ENCODE measurements at regions not wholly inside any gene's neighbourhood (a gene's known extent, or its start where the extent isn't known, plus 50 kb on each side); places are given as distances from the start of the nearest gene placed in this dataset.

GRCh38 chr11:134802598-134802997 is 390.6 kb upstream of the B3GAT1 start:
- WGBS, 2 donors (ENCODE audit: low coverage in 1 of 2), result 76 to 86% methylated on average over 3 of the region's 3 CpGs
- no peak for ATAC-seq
- Histone ChIP-seq H3K36me3 (no peaks in the 10 kb centered on the region), H3K27ac (no peak overlapping the region), H3K9me3 (no peaks in the 10 kb centered on the region), H3K27me3 (peaks cover 46% of the 10 kb centered on the region), H3K4me1 (no peaks in the 10 kb centered on the region), H3K4me3 (no peak overlapping the region)
- TF ChIP-seq EP300 (IDR thresholded peaks at IDR 0.05) (no peak), CTCF (IDR thresholded peaks at IDR 0.05) (no peak), POLR2A (IDR thresholded peaks at IDR 0.05) (no peak), POLR2AphosphoS5 (IDR thresholded peaks at IDR 0.05) (no peak)

- WGBS, 2 donors (ENCODE audit: low coverage in 1 of 2), result 26 to 40% methylated on average over 5 to 6 of the region's 6 CpGs
- H3K9me3 ChIP-seq, result no peaks in the 10 kb centered on the region
- ATAC-seq, result no peak
- no peaks in the 10 kb centered on the region for H3K4me1 ChIP-seq
- H3K36me3 ChIP-seq, result no peaks in the 10 kb centered on the region
- H3K27me3 ChIP-seq, result peaks cover 46% of the 10 kb centered on the region
- H3K4me3 ChIP-seq, result no peak overlapping the region
- TF ChIP-seq CTCF (IDR thresholded peaks at IDR 0.05) (no peak), POLR2AphosphoS5 (IDR thresholded peaks at IDR 0.05) (no peak), EP300 (IDR thresholded peaks at IDR 0.05) (no peak), POLR2A (IDR thresholded peaks at IDR 0.05) (no peak)
- H3K27ac ChIP-seq, result no peak overlapping the region
Measured at GRCh38 chr11:134802116-134802515, 390.1 kb upstream of the B3GAT1 start.

GRCh38 chr11:134801570-134801969 is 389.5 kb upstream of the B3GAT1 start:
- WGBS, 2 donors (ENCODE audit: low coverage in 1 of 2), result 20 to 33% methylated on average over 3 to 5 of the region's 5 CpGs
- TF ChIP-seq EP300 (IDR thresholded peaks at IDR 0.05), result no peak
- ATAC-seq, result no peak
- H3K27me3 ChIP-seq, result peaks cover 43% of the 10 kb centered on the region
- H3K27ac ChIP-seq, result no peak overlapping the region
- H3K4me3 ChIP-seq, result no peak overlapping the region
- no peaks in the 10 kb centered on the region for H3K4me1 ChIP-seq
- no peaks in the 10 kb centered on the region for H3K9me3 ChIP-seq
- H3K36me3 ChIP-seq, result no peaks in the 10 kb centered on the region

GRCh38 chr11:134800826-134801225 is 388.8 kb upstream of the B3GAT1 start:
- H3K4me1 ChIP-seq, result no peaks in the 10 kb centered on the region
- H3K9me3 ChIP-seq, result no peaks in the 10 kb centered on the region
- no peaks in the 10 kb centered on the region for H3K36me3 ChIP-seq
- no peak overlapping the region for H3K4me3 ChIP-seq
- H3K27ac ChIP-seq, result no peak overlapping the region
- peaks cover 38% of the 10 kb centered on the region for H3K27me3 ChIP-seq
- 66 to 81% methylated on average over 3 to 7 of the region's 11 CpGs for WGBS, 2 donors (ENCODE audit: low coverage in 1 of 2)
- no peak for ATAC-seq
- no peak for TF ChIP-seq POLR2A (IDR thresholded peaks at IDR 0.05)
- no peak for TF ChIP-seq EP300 (IDR thresholded peaks at IDR 0.05)
- no peak for TF ChIP-seq POLR2AphosphoS5 (IDR thresholded peaks at IDR 0.05)
- TF ChIP-seq CTCF (IDR thresholded peaks at IDR 0.05), result no peak

GRCh38 chr11:134800130-134800529 is 388.1 kb upstream of the B3GAT1 start:
- Histone ChIP-seq H3K4me1 (no peaks in the 10 kb centered on the region), H3K36me3 (no peaks in the 10 kb centered on the region), H3K27ac (no peak overlapping the region), H3K9me3 (no peaks in the 10 kb centered on the region), H3K4me3 (no peak overlapping the region), H3K27me3 (peaks cover 38% of the 10 kb centered on the region)
- no peak for ATAC-seq
- no peak for TF ChIP-seq CTCF (IDR thresholded peaks at IDR 0.05)
- TF ChIP-seq POLR2AphosphoS5 (IDR thresholded peaks at IDR 0.05), result no peak
- no peak for TF ChIP-seq EP300 (IDR thresholded peaks at IDR 0.05)
- no peak for TF ChIP-seq POLR2A (IDR thresholded peaks at IDR 0.05)
- 83 to 90% methylated on average over 13 to 14 of the region's 17 CpGs for WGBS, 2 donors (ENCODE audit: low coverage in 1 of 2)
